GM18519 (cell line): ENCODE measurements at regions not wholly inside any gene's neighbourhood (a gene's known extent, or its start where the extent isn't known, plus 50 kb on each side); places are given as distances from the start of the nearest gene placed in this dataset.

ENCODE experiments used
- ATAC-seq: cut with Tn5 transposase; IDR thresholded peaks from one replicate; pipeline ENCODE4 v1.9.1; 2021; ENCODE audit warnings: mild to moderate bottlenecking, moderate library complexity; ENCODE audit not compliant: unreplicated experiment, low FRiP score

- no peak for ATAC-seq
These were observed 242.6 kb downstream of the ANKRD50 start for GRCh38 chr4:124469981-124470380.

- ATAC-seq: no peak
These were observed 234.1 kb downstream of the ANKRD50 start for GRCh38 chr4:124478470-124478869.

GRCh38 chr4:124480061-124480460, 232.5 kb downstream of the ANKRD50 start:
- ATAC-seq: no peak

- no peak for ATAC-seq
These were observed 231.4 kb downstream of the ANKRD50 start for GRCh38 chr4:124481123-124481522.

- ATAC-seq: no peak
These were observed 229.3 kb downstream of the ANKRD50 start for GRCh38 chr4:124483048-124483906.

GRCh38 chr4:124484008-124484407, 228.5 kb downstream of the ANKRD50 start:
- ATAC-seq: no peak

GRCh38 chr4:124484940-124485339, 227.6 kb downstream of the ANKRD50 start:
- no peak for ATAC-seq

- no peak for ATAC-seq
These were observed 226.1 kb downstream of the ANKRD50 start for GRCh38 chr4:124486423-124486822.

GRCh38 chr4:124487651-124488050, 224.9 kb downstream of the ANKRD50 start:
- no peak for ATAC-seq

GRCh38 chr4:124491361-124492145, 221.0 kb downstream of the ANKRD50 start:
- no peak for ATAC-seq

- no peak for ATAC-seq
These were observed 213.3 kb downstream of the ANKRD50 start for GRCh38 chr4:124499261-124499660.

- no peak for ATAC-seq
These were observed 211.0 kb downstream of the ANKRD50 start for GRCh38 chr4:124501576-124501975.

GRCh38 chr4:124504431-124504830, 208.1 kb downstream of the ANKRD50 start:
- ATAC-seq: no peak

GRCh38 chr4:124505211-124505610, 207.3 kb downstream of the ANKRD50 start:
- ATAC-seq: no peak

GRCh38 chr4:124509151-124509550, 203.4 kb downstream of the ANKRD50 start:
- ATAC-seq: no peak

- no peak for ATAC-seq
These were observed 197.9 kb downstream of the ANKRD50 start for GRCh38 chr4:124514588-124514987.

- no peak for ATAC-seq
These were observed 196.9 kb downstream of the ANKRD50 start for GRCh38 chr4:124515591-124515990.

GRCh38 chr4:124519196-124519595, 193.3 kb downstream of the ANKRD50 start:
- ATAC-seq: no peak

GRCh38 chr4:124523816-124524215, 188.7 kb downstream of the ANKRD50 start:
- ATAC-seq: no peak

- ATAC-seq: no peak
These were observed 187.0 kb downstream of the ANKRD50 start for GRCh38 chr4:124525524-124525923.

- no peak for ATAC-seq
These were observed 186.2 kb downstream of the ANKRD50 start for GRCh38 chr4:124526331-124526730.

- no peak for ATAC-seq
These were observed 185.8 kb downstream of the ANKRD50 start for GRCh38 chr4:124526769-124527168.
